HG02623 (cell line): ENCODE measurements at regions not wholly inside any gene's neighbourhood (a gene's known extent, or its start where the extent isn't known, plus 50 kb on each side); places are given as distances from the start of the nearest gene placed in this dataset.

Experiments
- ATAC-seq: cut with Tn5 transposase; IDR thresholded peaks from one replicate; pipeline ENCODE4 v1.9.1; 2021; ENCODE audit warnings: moderate library complexity; ENCODE audit not compliant: unreplicated experiment

DNA sequence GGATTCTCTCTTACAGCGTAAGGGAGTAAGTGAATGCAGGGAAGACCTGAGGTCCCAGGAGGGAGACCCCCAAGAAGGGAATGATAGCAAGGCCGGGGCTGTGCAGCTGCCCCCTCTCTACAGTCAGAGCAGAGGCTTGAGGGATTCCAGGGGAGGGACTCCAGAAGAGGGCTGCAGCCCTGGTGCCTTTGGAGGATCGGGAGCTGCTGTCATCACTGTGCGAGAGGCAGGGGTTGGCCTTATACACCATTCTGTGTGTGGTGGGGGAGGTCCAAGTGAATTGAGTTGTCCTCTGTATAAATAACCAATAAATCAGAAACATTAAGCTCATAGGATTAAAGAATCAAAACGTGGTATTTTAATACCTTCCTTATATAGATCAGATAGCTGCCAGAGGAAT, 114.9 kb downstream of the GLI2 start:
- ATAC-seq, result no peak

DNA sequence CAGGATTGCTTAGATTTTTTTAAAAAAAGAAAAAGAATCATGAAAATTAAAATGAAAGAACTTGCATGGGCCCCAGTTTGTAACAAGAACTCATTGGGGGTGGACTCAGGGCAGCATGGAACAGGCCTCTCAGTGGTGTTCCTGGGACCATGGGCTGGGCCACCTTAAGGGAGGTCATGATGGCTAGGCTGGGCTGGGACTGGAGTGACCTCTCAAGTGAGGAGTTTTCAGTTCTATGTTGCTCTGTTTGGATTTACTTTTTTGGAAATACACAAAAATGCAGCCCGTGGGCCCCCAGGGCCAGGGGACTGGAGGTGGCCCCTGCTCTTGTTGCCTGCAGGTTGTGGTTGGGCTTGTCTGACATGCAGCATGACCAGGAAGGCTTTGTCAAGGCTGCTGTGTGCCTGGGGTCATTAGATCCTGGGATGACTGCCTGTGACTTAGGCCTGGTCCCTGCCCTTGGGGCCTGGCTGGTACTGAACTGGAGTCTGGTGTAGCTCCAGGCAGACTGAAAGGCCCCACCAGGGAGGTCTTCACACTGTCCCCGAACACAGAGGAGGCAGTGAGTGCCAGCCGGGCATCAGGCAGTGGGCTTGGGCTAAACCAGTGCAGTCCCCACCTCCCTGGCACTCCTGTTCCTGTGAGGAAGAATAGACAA, 115.6 kb downstream of the GLI2 start:
- no peak for ATAC-seq

DNA sequence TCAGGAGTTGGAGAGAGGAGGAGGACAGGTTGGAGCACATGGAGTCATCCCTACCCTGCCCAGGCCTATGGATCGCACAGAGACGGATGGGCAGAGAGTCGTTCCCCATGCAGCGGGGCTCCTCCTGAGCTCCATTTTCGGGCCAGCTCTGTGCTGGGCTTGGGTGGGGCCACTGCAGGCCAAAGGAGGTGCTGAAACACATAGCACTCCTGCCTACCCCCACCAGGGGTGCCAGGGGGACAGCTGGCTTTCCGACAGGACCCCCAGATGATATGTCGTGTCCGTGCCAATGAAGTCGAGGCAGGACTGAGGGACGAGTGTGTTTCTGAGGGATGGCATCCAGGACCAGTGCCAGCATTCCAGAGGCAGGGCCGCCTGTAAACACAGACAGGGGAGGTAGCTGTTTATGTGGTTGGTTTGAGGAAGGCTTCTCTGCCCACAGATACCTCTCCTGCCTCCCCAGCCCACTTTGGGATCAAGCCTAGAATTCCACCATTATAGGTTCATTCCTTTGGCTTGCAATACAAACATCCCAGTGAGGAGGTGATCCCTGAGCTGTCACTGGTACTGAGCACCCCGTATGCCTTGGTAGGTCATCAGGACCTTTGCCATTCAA, 116.6 kb downstream of the GLI2 start:
- ATAC-seq, result no peak

- ATAC-seq, result no peak
Measured at GRCh38 chr2:120853306-120854013, 117.8 kb downstream of the GLI2 start.

DNA sequence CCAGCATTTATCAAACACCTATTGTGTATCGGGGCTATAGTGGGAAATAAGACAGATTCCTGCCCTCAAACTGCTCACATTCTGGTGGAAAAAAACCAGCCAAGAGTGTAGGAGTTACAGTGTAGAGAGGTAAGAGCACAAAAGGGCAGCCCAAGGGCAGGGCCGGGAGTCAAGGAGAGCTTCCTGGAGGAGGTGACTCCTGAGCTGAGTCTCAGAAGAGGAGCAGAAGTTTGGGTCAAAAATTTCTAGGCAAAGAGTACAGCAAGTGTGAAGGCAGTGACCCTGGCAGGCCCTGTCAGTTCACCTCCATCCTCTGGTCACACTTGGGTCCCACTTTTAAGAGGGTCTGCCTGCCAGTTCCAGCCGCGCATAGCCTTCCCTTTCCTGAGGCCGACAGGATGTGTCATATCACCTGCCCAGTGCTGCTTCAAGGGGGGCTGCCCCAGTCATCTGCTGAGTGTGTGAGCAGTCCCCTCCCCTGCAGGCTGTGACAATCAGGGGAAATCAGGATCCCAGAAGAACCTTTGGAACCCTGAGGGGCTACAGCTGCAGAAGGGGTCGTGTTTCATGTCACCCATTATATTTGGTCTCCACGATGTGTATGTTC, 118.4 kb downstream of the GLI2 start:
- no peak for ATAC-seq

DNA sequence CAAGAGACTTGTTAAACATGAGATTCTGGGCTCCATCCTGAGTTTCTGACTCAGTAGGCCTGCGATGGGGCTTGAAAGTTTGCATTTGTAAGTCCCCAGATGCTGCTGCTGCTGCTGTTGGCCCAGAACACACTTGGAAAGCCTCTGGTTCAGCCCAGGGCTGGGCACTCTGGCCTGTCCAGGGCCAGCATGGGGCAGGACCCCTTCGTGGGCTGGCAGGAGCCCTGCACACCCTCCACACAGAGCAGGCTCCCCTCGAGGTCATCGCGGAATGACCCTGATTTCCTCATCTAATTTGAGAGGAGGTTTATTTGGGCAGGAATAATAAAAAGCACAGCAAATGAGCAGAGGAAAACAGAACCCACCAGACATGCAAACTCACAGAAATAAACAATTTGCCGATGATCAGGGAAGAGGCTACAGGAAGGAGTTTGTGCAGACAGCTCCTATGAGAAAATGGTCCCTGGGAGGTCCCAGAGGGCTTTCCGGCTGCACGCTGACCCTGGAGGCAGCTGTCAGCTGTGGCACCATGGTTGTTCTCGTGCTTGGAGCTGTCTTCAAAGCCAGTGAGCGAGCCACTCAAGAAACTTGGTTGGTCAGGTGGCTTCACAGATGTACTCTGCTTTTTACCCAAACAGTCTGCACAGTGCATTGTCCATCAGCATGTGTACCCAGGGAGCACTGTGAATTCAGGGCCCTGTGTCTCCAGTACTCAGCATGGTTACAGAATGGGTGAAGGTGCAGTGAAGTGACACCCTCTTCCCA, 119.3 kb downstream of the GLI2 start:
- ATAC-seq, result no peak

- ATAC-seq, result no peak
Measured at GRCh38 chr2:120855855-120856405, 120.3 kb downstream of the GLI2 start.

GRCh38 chr2:120856421-120856862, 120.8 kb downstream of the GLI2 start:
- no peak for ATAC-seq

GRCh38 chr2:120857422-120857821, 121.8 kb downstream of the GLI2 start:
- ATAC-seq, result no peak

DNA sequence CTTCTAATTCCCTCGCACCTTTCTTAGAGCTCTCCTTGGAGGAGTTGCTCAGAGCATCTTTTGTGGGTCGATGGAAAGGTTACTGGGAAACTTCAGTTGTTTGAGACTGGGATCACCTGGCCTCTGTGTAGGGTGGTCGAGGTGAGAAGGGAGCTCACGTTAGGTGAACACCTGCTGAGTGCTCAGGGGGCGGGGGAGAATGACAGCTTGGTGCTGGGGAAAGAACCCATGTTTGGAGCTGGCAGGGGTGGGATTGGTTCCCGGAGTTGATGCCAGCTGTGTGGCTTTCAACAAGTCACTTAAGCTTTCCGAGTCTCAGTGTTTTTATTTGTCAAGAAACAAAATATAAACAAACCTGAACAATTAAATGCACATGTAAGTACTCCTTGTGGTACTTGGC, 122.3 kb downstream of the GLI2 start:
- ATAC-seq, result no peak

DNA sequence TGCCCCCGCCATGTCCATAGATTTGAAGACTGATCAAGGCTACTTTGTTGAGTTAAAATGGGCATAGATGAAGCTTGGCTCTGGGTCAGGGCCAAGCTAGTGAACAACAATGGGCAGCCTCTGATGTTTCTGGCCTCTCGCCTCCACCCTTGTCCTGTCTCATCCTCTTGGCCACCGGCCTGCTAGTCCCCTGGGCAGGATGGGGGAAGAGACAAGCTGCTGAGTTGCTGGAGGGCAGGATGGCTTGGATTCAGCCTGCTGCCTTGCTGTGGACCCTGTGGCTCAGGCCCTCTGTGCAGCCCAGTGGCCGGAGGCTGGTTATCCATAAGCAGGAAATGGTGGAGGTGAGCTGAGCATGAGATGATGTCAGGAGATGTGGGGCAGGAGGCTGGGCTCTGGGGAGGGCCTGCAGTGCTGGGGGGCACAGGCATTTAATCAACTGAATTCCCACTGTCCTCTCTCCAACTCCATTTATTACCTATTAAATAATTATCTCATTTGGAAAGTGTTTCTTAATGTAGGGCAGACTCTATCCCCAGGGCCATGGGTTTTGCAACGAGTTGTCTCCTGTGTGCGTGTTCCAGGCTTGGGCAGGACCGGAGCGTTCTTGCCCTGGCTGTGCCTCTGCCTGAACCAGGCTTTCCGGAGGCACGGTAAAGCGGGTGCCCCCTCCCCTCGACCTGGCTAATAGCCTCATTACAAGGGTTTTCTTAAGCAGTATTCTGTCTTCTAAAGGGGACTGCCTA, 122.9 kb downstream of the GLI2 start:
- ATAC-seq, result no peak

DNA sequence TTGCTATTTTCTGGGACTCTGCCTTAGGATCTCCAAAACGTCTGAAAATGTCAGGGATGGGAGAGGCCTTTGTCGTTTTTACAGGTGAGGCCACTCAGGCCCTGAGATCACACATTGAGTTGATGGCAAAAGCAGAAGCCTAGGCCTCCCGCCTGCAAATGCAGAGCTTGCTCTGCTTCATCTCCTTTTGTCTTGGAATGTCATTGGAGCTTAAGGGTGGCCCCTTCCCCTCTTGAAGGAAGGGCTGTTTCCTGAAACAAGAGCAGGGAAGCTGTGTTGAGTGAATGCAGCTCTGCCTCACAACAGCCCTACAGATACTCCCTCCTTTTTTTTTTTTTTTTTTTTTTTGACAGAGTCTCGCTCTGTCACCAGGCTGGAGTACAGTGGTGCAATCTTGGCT, 123.5 kb downstream of the GLI2 start:
- ATAC-seq, result no peak

DNA sequence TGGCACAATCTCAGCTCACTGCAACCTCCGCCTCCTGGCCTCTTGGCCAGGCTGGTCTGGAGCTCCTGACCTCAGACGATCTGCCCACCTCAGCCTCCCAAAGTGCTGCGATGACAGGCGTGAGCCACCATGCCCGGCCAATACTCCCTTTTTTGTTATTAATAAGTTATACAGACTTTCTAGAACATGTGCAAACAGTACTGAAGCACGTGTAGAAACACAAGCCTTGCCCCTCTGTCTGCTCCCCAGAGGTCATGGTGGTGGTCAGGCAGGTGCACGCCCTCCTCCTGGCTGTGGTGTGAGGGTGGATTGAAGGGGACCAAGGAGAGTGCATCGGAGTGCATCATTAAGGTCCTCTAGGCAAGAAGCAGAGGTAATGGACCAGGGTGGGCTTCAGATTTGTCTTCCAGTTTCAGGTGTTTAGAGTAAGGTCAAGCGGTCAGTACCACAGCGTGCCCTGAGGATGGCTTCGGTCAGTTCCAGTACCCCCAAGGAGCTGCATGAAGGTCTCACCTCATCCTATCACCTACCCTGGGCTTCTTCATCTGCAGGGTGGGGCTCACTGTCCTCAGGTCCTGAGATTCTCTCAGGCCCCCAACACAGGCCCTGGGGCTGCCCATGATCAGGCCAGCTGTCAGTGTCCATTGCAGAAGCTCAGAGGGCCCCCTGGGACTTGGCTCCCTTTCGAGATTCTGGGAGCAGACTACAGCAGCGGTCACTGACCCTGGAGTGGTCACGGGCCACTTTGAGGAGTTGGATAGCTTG, 124.3 kb downstream of the GLI2 start:
- ATAC-seq, result no peak

GRCh38 chr2:120860579-120860922, 124.9 kb downstream of the GLI2 start:
- no peak for ATAC-seq

DNA sequence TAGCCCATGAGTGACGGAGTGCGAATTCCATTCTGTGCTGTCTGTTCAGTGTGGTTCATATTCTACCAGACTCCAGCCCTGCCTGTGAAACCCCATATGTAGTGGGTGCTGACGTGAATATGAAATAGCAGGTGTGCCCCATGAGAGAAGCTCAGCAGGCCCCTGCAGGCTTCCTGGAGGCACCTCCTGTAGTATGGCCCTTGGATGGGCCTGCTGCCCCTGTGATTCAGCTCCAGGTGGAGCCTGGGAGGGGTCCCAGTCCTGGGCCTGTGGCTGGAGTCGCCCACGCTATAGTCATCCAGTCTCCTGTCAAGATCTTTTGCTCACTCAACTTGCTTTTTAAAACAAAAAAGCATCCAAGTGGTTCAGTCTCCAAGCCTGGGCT, 125.5 kb downstream of the GLI2 start:
- no peak for ATAC-seq

DNA sequence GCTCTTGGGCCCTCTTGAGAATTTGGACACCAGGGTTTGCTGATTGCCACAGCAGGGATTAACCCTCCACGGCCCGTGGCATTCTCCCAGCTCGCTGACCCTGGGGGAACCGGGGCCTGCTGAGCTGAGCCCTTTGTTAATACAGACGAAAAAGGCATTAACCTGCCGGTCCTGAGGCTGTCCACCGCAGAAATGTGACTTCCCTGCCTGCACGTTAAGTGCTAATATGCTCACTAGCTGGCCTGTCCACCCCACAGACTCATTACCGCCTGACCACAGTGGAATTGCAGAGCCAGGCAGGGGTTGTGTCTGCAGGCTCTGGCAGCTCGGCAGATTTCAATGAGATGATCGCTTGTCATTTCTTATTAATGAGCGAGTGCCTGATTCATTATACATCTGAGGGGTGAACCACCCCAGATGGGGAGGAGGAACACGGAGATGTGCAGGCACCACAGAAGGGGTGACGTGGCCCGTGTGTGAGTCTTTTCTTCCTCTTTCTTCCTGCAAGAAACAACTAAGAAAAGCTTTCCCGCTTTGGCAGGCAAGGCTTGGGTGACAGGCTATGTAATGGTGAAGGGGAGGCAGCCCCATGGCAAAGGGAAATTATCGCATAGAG, 126.0 kb downstream of the GLI2 start:
- ATAC-seq, result no peak

- no peak for ATAC-seq
Measured at GRCh38 chr2:120862201-120863060, 126.8 kb downstream of the GLI2 start.

- no peak for ATAC-seq
Measured at GRCh38 chr2:120863146-120863545, 127.5 kb downstream of the GLI2 start.
